GM12864 (cell line): ENCODE measurements at regions not wholly inside any gene's neighbourhood (a gene's known extent, or its start where the extent isn't known, plus 50 kb on each side); places are given as distances from the start of the nearest gene placed in this dataset.

Experiments
- DNase-seq: peaks from one replicate; pipeline ENCODE4 v3.0.0-alpha.2; 2011; ENCODE audit warnings: low read depth
- H3K4me3 ChIP-seq: 2 replicates; pipeline ENCODE4 v1.5.1; 2011; ENCODE audit warnings: mild to moderate bottlenecking, low read depth, low read length, control low read depth
- TF ChIP-seq, protein P1 (sequence below): IDR thresholded peaks from 2 replicates; pipeline ENCODE4 v1.5.1; 2011; ENCODE audit warnings: low read depth, mild to moderate bottlenecking, moderate library complexity, low read length, control low read depth, inconsistent platforms; ENCODE audit errors: missing control alignments

DNA sequence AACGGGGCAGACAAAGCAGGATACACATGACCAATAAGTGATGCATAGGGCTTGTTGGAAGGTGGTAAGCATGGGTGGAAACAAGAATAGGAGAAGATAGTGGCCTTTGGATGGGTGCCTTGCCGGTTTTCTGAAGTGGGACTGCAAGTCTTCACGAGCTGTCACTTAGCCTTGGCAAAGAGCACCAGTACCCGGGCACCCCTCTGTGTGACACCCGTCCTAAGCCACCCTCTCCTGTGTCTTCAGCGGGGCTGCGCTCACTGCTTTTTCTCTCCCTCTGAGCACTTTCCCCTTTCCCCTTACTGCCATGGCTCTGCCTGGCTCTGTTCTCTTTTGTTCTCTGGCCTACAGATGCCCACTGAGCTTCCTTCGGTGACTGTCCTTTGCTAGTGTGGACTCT is 399.7 kb upstream of the MKI67 start:
- TF ChIP-seq, protein P1, sequence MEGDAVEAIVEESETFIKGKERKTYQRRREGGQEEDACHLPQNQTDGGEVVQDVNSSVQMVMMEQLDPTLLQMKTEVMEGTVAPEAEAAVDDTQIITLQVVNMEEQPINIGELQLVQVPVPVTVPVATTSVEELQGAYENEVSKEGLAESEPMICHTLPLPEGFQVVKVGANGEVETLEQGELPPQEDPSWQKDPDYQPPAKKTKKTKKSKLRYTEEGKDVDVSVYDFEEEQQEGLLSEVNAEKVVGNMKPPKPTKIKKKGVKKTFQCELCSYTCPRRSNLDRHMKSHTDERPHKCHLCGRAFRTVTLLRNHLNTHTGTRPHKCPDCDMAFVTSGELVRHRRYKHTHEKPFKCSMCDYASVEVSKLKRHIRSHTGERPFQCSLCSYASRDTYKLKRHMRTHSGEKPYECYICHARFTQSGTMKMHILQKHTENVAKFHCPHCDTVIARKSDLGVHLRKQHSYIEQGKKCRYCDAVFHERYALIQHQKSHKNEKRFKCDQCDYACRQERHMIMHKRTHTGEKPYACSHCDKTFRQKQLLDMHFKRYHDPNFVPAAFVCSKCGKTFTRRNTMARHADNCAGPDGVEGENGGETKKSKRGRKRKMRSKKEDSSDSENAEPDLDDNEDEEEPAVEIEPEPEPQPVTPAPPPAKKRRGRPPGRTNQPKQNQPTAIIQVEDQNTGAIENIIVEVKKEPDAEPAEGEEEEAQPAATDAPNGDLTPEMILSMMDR, result no peak
- no peak for DNase-seq
- no peak overlapping the region for H3K4me3 ChIP-seq

DNA sequence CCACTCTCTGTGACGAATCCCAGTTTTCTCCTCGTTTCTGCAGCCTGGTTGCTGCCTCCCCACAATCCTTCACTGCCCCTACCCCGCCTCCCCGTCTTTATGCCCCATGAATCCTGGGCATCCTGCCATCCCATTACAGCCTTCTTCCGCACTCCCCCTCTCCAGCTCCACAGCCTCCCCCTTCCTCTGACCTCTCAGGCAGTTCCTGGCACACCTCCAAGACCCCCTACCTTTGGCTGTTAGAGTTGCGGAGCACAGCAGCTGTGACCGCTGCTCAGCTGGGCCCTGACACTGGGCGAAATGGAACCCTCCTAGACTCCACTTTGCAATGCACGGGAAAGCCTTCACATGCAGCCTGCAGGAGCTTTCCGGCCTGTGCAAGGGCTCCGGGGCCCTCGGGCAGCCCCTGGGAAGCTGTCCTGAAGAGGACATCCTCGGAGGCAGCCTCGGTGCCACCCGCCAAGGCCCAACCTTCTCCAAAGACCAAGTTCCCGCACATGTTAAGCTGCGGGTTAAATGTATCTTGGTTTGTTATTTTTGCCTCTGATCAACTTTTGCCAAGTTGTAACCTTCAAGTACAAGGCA is 400.7 kb upstream of the MKI67 start:
- no peak for DNase-seq
- H3K4me3 ChIP-seq, result no peak overlapping the region
- TF ChIP-seq, protein P1, result no peak

- no peak for DNase-seq
- TF ChIP-seq, protein P1, result no peak
- no peak overlapping the region for H3K4me3 ChIP-seq
Observed at GRCh38 chr10:128527711-128528110, 401.5 kb upstream of the MKI67 start.

DNA sequence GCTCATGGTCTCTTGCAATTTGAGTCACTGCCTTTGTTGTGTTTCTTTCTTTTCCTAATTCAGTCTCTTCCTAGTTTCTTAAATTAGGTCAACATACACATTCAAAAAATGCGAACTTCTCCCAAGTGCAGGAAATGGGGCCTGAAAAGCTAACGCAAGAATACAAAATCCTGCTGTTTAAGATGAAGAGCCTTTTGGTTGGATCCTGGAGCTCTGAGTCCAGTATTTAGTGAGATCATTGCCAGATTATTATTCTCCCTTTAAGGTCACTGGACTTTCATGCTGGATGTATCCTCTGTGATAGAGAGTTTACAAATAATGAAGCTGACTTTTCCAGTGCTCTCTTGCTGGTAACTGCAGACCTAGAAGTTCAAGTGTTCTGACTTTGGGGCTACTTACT is 401.9 kb upstream of the MKI67 start:
- TF ChIP-seq, protein P1, result no peak
- H3K4me3 ChIP-seq, result no peak overlapping the region
- no peak for DNase-seq

DNA sequence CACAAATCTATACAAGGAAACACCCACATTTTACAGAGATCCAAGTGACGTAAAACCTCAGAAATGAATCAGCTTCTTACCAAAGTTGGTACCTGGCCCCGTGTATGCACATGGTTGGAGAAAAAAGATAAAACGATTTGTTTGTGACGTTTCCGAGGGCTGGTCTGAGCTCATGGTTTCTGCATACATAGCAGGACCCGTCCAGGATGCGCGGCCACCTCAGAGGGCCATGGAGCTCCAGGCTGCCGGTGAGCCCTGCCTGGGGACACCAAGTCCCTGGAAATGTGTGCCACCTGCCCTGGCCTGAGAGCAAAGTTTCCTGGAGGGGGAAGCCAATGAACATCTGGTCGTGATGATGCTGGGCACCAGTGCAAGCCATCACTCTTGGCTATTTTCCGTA is 402.6 kb upstream of the MKI67 start:
- no peak overlapping the region for H3K4me3 ChIP-seq
- no peak for DNase-seq
- TF ChIP-seq, protein P1, result no peak

- no peak overlapping the region for H3K4me3 ChIP-seq
- TF ChIP-seq, protein P1, result no peak
- no peak for DNase-seq
Observed at GRCh38 chr10:128529225-128529624, 403.0 kb upstream of the MKI67 start.

DNA sequence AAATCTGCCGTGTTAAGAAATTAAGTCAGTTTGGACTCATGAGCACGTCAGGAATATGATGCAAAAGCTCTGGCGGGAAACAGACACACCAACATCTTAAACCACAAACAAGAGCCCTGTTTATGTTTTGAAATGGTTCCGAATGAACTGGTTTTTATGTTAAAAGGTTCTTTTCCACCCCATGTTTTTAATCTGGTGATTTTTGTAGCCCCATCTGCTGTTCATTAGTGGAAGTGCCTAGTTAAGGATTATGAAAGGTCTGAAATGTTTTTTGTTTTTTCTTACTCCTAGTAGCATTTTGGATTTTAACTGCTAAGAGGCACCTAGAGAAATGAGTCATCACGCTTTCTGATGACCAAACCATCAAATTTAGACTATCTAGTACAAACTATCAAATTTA is 404.1 kb upstream of the MKI67 start:
- DNase-seq, result no peak
- no peak overlapping the region for H3K4me3 ChIP-seq
- TF ChIP-seq, protein P1, result peak; percentile 50
